ENCODE measurements at regions not wholly inside any gene's neighbourhood (a gene's known extent, or its start where the extent isn't known, plus 50 kb on each side); places are given as distances from the start of the nearest gene placed in this dataset.

DNA sequence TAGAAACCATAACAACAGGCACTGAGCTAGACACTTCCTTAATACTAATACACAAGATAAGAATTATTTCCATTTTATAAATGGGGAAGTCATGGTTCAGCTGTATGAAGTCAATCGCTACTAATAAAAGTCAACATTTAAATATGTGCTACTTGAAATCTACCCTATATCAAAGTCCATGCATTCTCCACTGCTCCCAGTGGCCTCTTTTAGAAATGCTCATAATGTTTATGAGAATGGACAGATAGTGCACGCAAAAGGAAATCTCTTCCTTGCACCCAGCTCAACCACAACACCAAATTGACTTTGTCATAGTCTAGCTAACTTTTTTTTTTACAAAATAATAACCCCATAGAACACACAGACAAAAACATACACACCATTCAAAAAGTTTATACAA, 281.7 kb upstream of the CXADR start:
- TF ChIP-seq CTCF (IDR thresholded peaks at IDR 0.05) (no peak), POLR2A (IDR thresholded peaks at IDR 0.05) (no peak)
